GM04503 (cell line): ENCODE measurements at regions not wholly inside any gene's neighbourhood (a gene's known extent, or its start where the extent isn't known, plus 50 kb on each side); places are given as distances from the start of the nearest gene placed in this dataset.

ENCODE experiments used
- DNase-seq: peaks from one replicate; pipeline ENCODE4 v3.0.0-alpha.2; 2012; ENCODE audit warnings: low read depth

DNA sequence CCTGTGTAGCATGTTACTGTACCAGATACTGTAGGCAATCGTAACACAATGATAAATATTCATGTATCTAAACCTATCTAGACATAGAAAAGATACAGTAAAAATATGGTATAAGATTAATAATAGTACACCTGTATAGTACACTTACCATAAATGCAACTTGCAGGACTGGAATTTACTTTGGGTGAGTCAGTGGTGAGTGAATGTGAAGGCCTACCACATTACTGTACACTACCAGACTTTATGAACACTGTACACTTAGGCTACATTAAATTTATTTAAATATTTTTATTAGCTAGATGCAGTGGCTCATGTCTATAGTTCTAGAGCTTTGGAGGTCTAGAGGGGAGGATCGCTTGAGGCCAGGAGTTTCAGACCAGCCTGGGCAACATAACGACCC is 186.6 kb upstream of the ROPN1 start:
- DNase-seq: no peak

DNA sequence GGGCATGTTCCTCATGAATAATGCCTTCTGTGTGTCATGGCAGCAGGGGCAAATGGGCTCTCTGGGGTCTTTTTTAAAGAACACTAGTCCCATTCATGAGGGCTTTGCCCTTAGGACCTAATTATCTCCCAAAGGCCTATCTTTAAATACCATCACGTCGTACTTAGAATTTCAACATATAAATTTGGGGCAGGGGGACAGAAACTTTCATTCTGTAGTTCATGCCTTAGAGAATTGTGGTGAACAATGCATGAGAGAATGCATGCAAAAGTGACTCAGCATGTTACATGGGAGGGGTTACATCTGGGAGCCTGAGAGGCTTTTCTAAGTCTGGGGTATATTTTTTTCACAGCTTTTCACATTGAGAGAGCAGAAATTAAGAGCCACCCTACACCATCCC is 208.5 kb upstream of the ROPN1 start:
- DNase-seq: no peak

DNA sequence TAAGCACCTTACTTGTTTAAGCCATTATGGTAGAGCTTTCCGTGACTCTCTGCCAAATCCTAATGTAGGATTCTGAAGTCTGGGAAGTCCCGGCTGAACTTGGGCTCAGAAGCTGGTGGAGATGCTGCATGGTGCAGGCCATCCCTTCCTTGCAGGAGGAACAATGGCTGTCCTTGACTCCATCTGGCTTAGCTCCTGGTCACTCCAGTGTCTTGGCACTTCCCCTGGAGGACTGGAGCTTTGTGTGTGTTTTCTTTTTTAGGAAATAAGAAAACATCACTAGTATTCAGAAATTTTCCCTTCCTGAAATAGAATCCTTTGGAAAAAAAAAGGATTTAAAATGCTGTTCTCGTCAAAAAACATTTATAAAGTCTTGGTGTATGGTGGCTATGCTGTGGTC is 209.3 kb upstream of the ROPN1 start:
- no peak for DNase-seq

DNA sequence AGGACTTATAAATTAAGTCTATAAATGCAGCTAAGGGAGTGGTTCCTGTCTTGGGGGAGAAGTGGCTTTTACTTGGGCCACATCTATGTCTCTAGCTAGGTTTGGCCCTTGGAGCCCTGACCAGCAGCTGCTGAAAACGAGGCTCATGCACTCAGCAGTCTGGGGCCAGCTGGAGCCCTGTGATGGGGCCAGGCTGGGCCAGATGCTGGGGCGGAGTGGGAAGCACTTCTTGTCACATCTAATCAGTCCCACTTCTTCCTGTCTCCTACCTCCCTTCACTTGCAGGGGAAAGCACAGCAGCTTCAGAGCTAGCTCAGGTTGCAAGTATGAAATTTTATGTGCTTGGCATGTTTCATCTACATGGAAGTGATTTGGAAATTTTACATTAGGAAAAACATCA is 209.9 kb upstream of the ROPN1 start:
- no peak for DNase-seq

DNA sequence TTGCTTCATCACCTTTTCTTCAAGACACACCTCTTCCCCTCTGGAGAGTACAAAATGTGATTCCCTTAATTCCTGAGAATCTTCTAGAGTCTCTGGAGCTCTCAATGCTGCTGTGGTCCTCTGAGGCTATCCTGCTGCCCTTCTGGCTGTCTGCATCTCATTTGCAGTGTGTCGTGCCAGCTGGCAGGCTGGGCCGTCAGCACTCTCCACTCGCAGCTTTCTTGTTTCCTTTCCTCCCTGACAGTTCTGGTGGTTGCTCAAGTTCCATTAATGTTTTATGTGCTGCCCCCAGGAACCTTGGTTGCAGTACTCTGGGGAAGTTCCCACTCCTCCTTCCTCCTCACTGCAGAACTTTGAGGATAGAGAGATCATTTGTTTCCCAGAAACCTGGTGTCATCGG is 210.8 kb upstream of the ROPN1 start:
- DNase-seq: peak; percentile 9

DNA sequence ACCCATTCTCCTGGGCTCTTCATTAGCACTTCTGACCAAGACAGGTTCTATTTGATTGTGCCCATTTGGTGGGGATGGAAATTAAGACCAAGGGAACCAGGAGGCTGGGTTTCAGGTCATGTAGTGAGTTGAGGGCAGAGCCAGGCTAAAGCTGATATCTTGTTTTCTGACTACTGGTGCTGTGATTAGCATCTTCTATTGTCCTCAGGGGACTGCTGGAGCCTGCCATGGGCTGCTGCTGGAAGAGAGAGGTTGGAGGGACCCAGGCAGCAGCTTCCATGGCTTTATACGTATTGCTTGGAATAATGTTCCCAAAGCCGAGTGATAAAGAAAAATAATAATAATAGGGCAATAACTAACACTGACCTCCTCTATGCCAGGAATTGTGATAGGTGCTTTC is 211.4 kb upstream of the ROPN1 start:
- no peak for DNase-seq

DNA sequence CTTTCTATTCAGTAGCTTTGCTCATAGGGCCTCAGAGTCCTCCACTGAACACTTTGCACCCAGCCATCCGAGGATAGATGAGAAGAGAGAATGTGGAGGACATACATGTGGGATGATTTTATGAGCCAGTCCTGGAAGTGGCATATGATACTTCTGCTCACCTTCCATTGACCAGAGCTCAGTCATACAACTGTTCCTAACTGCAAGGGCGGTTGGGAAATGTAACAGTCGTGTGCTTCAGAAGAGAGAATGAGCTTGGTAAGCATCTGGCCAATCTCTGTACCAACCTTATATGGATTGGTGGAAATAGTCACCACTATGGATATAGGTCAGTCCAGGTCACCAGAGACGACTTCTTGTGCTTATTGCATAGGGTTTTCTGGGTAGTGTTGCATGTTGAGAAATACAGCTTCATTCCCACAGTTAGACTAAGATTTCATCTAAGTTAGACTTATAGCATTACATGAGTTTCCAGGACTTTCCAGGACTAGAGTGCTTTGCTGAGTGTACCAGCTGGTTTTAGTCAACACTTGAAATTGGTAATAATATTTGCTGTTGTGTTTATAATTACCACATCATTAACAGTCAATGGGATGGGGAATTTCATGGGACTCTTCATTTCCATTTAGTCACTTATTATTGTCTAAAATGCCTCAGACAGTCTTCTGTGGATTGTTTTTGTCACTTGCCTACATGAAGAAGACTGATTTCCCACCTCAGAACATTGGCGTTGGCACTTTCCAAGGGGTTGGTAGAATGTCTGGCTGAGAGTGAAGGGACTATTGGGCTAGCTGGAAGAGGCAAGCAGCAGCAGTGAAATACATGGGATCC is 214.5 kb upstream of the ROPN1 start:
- DNase-seq: no peak

DNA sequence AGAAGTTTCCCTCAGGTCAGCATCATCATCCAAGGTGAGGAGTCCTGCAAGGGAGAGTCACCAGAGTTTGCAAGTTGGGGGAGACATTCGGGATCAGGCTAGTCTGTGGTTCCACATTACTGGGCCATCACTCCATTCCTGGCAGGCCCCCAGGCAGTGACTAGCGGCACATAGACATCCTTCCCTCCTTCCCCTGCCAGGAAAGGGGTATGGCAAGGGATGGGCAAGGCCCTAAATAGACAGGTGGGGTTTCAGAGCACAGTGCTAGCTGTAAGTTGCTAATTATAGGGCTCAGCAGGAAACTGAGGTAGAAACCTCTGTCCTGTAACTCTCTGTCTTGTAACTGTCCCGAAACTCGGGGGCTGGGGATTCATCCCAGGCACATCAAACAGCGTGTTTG is 215.2 kb upstream of the ROPN1 start:
- no peak for DNase-seq

DNA sequence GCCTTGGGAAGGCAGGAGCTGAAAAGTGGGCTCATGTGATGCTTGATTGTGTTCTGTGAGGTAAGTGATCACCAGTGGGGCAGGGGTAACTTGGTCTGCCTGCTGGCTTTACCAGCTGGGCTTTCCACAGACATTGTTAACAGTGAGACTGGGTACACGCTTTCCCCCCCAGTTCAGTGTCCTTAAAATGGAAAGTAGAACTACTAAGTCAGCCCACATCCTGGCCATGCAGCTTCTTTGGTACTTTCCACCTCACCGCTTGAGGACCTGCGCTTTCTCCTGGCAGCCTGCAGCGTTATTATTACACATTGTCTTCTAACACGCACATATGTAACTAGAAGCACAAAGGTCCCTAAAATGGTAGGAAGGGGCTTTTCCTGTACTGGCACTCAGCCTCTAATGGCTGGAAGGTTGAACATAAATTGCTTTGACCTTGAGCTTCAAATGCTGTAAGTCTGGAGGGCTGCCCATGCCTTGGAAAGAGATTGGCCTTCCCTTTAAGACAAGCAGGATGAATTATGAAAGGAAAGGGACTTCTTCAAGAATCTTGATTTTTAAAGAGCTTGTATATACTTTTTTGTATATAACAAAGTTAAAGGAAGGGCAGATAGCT is 216.1 kb upstream of the ROPN1 start:
- DNase-seq: no peak

DNA sequence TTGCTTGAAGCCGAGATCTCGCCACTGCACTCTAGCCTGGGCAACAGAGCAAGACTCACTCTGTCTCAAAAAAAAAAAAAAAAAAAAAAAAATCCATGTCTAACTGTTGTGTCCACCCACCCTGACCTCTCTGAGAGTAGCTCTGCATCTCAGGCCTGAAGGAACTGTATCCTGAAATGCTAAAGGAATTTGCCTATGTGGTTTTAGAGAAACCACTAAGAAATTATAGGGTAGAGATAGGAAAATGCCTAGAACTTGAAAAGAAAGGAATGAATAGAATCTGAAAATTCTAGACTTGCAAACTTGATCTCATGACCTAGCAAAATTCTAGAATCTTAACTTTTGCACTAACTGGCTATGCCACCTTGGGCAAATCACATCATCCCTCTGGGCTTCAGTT is 217.5 kb upstream of the ROPN1 start:
- peak; percentile 34 for DNase-seq

DNA sequence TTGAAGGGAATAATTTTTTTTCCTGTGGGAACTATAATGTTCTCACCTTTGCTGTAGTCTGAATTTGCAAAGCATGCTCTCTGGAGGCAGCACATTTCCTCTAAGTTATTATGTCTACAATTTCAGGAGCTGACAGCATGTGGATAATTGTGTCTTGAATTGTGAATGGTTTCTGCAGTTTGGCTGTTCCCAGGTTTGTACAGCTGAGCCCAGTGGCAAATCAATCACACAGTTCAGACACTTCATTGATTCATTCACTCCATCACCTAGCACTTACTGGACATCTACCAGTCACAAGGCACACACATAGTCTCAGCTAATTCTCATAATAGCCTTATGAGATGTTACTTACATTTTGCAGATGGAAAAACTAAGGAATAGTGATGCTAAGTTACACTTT is 219.0 kb upstream of the ROPN1 start:
- DNase-seq: no peak

DNA sequence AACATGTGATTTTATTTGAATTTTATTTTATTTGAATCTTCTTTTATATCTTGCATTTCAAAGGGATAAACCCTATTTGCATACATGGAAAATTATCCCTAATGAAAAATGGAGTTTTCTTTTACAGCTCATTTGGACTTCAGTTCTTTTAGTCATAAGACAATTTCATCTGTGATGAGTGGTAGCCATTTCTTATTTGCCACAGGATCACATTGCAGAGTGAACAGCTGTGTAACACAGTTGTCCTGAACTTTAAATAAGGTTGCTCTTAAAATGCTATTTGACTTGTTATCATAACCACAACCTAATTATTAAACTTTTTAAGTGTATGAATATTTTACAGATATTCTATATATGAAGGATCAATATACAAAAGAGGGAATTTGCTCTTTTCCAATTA is 221.7 kb upstream of the ROPN1 start:
- DNase-seq: no peak

DNA sequence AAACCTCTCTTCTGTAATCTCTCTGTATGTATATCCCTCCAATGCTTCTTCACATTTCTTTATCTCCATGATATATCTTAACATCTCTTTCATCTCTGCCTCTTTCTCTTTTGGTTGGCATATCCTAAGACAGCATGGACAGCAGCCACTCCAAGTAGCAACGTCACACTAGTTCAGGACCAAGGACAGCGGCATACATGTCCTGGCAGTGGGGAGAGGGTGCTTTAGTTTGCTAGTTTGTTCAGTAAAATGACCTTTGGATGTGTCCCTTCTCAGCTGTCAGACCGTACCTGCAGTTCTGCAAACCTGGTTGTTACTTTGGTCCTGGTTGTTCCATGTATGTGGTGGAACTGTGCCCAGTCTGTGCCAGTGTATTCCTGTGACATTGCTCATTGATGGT is 225.6 kb upstream of the ROPN1 start:
- DNase-seq: peak; percentile 17

DNA sequence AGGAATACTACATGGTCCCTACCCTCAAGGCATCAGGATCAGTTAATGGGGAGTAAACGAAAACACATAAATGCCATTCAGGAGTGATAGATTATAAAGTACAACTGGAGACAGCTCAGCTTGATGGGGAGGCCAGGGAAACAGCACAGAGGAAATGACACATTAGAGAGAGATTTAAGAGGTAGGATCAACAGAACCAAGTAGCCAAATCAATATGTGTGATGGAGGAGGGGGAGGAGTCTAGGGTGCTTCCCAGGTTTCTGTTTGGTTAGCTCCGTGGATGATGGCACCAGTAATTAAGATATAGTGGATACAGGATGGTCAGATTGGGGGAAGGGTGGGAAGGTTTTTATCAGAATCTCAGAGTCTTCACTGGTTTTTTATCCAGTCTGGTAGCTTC is 229.5 kb upstream of the ROPN1 start:
- DNase-seq: no peak

DNA sequence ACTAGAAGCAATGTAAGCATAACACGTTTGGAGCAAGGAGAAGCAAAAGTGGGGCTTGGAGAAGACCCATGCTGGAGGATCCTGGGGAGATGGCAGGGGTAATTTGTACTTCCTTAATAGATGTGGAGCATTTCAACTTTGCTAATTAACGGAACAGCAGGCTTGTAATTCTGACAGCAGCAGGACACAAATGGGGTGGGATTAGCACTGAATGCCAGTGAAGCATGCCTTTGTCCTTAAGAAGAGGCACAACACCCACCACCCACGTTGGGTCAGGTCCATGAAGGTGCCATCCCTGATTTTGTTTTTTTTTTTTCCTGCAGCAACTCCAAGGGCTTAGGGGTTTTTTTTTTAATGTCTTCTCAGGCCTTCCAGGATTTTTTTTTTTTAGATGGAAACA is 231.9 kb upstream of the ROPN1 start:
- DNase-seq: no peak

DNA sequence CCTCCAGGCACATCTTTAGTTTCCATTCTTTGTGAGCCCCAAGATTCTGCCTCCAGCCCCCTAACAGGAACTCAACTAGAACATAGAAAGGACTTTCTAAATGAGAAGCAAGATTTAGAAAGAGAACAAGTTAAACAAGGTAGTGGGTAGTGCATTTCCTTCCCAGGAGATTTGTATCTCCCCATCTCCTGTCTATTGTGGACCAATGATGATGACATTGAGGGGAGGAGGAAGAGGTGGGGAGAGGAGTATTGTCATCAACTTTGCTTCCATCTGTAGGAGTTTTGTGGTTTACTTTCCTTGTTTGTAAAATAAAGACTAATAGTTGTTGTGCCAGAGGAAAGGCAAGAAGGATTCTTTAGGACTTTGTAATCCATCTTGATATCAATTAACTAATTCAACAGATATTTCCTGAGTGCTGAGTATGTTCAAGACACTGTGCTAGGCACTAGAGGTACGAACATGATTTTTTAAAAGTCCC is 235.3 kb upstream of the ROPN1 start:
- DNase-seq: no peak

DNA sequence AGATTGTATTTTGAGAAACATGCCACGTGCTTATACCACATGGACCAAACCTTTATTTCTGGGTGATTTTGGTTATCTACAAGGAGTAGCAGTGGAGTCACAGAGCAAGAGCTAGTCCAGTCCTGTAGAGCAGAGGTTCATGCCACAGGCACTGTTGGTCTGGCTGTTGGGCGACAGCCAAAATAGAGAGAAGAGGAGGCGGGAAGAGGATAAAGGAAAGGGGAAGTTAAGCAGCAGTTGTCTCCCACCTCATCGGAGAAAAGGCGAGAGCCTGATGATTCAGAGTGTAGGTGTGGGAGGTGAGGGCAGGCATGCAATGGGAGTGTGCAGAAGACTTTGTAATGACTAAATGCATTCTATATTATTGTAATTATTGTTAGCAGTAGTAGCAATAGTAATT is 237.5 kb upstream of the ROPN1 start:
- DNase-seq: no peak

DNA sequence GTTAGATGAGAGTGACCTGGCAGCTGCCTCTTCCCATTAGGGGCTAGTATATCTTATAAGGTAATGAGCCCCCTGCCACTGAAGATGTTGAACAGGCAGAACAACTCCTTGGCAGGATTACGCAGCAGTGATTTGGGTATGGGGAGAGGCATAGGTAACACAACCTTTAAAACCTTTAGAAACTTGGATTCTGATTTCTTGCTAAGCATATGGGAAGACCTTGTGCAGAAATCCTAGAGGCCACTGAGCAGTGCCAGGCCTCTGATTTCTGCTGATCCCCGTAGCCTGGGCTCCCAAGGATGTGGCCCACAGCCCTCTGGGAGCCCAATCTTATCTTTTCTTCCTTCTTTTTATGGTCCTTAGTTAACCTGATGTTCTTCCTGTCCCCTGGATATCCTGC is 237.9 kb upstream of the ROPN1 start:
- no peak for DNase-seq

DNA sequence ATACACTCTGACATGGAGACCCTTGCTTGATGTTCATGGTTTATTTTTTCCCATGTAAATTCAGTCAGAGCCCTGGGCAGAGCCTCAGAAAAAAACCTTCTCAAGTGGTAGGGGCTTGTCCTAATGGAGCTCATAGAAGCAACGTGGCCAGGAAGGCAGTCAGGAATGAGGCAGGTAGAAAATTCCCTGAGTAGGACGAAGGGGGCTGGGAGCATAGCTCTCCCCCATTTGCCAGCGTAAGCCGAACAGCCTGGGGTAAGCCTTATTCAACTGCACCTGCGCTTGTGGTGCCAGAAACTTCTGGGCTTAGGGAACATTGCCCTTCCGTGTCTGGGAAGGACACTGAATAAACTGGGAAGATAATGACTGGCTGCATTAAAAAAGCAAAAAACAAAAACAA is 238.5 kb upstream of the ROPN1 start:
- no peak for DNase-seq

DNA sequence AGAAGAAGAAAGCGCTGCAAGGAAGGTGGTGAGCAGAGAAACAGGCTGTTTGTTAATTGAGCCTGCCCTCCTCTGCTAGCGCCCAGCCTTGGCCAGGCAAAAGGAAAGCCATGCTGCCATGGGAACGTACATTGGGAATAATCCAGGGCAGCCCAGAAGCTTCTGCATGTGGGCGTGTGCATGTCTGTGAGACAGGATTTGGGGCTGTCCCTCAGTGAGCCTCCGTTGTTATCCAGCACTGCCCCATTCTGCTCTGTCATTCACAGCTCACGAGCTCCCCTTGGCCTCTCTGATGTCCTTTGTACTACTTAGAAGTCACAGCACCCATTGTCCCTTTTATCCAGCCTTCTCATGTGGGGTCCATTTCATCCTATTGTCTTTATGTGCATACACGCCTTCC is 239.1 kb upstream of the ROPN1 start:
- no peak for DNase-seq

DNA sequence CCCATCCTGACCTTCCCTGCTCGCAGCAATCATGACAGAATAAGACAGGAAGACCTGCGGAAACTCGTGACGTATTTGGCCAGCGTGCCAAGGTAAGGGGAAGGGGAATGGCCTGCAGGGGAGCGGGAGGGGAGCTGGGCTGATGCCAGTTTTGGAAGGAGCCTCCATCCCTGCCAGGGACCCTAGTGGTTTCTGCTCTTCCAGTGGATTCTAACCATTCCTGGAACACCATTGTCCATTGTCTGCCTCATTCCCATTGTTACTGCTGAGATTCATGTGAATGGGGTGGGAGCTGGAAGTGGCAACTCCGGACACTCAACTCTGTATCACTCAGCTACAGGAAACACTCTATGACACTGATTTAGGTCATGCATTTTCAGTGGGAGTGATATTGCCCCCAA is 242.9 kb upstream of the ROPN1 start:
- DNase-seq: no peak

DNA sequence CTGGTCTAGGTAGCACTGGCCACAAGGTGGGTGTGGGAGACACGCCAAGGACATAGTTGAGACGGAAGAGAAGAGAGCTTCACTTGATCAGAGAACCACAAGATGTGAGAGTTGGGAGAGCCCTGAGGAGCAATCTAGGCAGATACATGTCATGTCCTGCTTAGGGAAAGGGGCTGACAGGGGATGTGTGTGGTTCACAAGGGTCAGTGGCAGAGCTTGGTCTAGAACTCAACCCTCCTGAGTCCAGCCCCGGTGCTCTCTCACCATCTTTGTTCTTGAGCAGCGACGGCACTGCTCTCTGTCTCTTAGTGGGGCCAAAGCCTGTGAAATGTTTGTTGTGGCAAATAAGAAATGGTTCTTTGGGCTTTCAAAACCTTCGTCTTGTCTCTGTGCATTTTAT is 243.5 kb upstream of the ROPN1 start:
- DNase-seq: no peak

DNA sequence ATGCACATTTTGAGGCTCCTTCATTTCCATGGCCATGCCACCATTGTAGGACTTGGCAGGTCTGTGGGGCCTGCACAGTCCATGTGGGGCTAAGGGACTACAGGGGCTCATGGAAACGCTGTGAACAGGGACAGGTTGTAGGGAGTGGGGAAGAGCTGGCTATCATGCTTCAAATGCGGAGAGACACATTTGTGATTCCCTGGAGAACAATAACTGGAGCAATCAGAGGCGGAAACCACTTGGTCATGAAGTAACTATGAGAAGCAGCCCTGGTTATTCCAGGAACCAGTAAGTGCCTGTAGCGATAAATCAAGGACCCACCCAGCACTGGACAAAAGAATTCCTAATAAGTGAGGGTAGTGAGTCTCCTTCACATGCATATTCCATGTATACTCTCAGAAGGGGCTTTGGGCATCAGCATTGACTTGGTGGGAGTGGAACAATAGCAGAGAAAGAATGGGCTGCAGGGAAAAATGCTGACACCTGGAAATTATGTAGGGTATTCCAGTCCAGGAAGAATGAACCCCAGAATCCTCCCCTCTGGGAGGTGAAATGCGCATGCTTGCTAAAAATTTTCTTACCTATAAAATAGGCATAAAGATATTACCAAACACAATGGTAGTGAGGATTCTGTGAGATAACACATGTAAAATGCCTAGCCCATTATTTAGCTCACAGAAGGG is 251.4 kb upstream of the ROPN1 start:
- DNase-seq: no peak
